ENCODE measurements at regions not wholly inside any gene's neighbourhood (a gene's known extent, or its start where the extent isn't known, plus 50 kb on each side); places are given as distances from the start of the nearest gene placed in this dataset.
"Not testable (repeated sequence)": the region's sequence is repeated elsewhere in the genome, so short reads cannot be mapped to it uniquely, and the experiment has no call there.

GRCh38 chr1:120542940-120543339 lies 128.1 kb downstream of the NBPF8 start:
- H3K4me3 ChIP-seq (ENCODE audit: low read depth, low read length); DNase-seq (ENCODE audit: low read depth): not testable (repeated sequence)

GRCh38 chr1:120544434-120544833 lies 129.6 kb downstream of the NBPF8 start:
- not testable (repeated sequence) for H3K4me3 ChIP-seq (ENCODE audit: low read depth, low read length); DNase-seq (ENCODE audit: low read depth)

GRCh38 chr1:120550335-120550734 lies 135.5 kb downstream of the NBPF8 start:
- DNase-seq (ENCODE audit: low read depth); H3K4me3 ChIP-seq (ENCODE audit: low read depth, low read length): not testable (repeated sequence)

GRCh38 chr1:120552190-120552589 lies 137.4 kb downstream of the NBPF8 start:
- H3K4me3 ChIP-seq (ENCODE audit: low read depth, low read length): peak overlapping the region; percentile 24
- DNase-seq (ENCODE audit: low read depth): not testable (repeated sequence)

GRCh38 chr1:120557605-120558302 lies 142.9 kb downstream of the NBPF8 start:
- H3K4me3 ChIP-seq (ENCODE audit: low read depth, low read length): peak overlapping the region; percentile 52
- DNase-seq (ENCODE audit: low read depth): not testable (repeated sequence)

GRCh38 chr1:120558303-120559060 lies 143.6 kb downstream of the NBPF8 start:
- DNase-seq (ENCODE audit: low read depth): peak; percentile 34

GRCh38 chr1:120561767-120562166 lies 146.9 kb downstream of the NBPF8 start:
- not testable (repeated sequence) for H3K4me3 ChIP-seq (ENCODE audit: low read depth, low read length)

More at GRCh38 chr1:120558303-120559060, 143.6 kb downstream of the NBPF8 start:
- peak overlapping the region; percentile 41 for H3K4me3 ChIP-seq (ENCODE audit: low read depth, low read length)

GRCh38 chr1:120565396-120565795 lies 150.6 kb downstream of the NBPF8 start:
- not testable (repeated sequence) for H3K4me3 ChIP-seq (ENCODE audit: low read depth, low read length); DNase-seq (ENCODE audit: low read depth)

More at GRCh38 chr1:120561767-120562166, 146.9 kb downstream of the NBPF8 start:
- not testable (repeated sequence) for DNase-seq (ENCODE audit: low read depth)

GRCh38 chr1:120567620-120568019 lies 152.8 kb downstream of the NBPF8 start:
- H3K4me3 ChIP-seq (ENCODE audit: low read depth, low read length); DNase-seq (ENCODE audit: low read depth): not testable (repeated sequence)

- DNase-seq (ENCODE audit: low read depth); H3K4me3 ChIP-seq (ENCODE audit: low read depth, low read length): not testable (repeated sequence)
These were observed 148.5 kb upstream of the NBPF26 start for GRCh38 chr1:120575201-120575600.

- not testable (repeated sequence) for DNase-seq (ENCODE audit: low read depth); H3K4me3 ChIP-seq (ENCODE audit: low read depth, low read length)
These were observed 141.6 kb upstream of the NBPF26 start for GRCh38 chr1:120582135-120582534.

- not testable (repeated sequence) for H3K4me3 ChIP-seq (ENCODE audit: low read depth, low read length); DNase-seq (ENCODE audit: low read depth)
These were observed 137.7 kb upstream of the NBPF26 start for GRCh38 chr1:120586053-120586452.

GRCh38 chr1:120588811-120589210 lies 134.9 kb upstream of the NBPF26 start:
- not testable (repeated sequence) for DNase-seq (ENCODE audit: low read depth); H3K4me3 ChIP-seq (ENCODE audit: low read depth, low read length)

- not testable (repeated sequence) for DNase-seq (ENCODE audit: low read depth)
These were observed 132.0 kb upstream of the NBPF26 start for GRCh38 chr1:120591774-120592173.

GRCh38 chr1:120592943-120593342 lies 130.8 kb upstream of the NBPF26 start:
- H3K4me3 ChIP-seq (ENCODE audit: low read depth, low read length); DNase-seq (ENCODE audit: low read depth): not testable (repeated sequence)

More at GRCh38 chr1:120591774-120592173, 132.0 kb upstream of the NBPF26 start:
- H3K4me3 ChIP-seq (ENCODE audit: low read depth, low read length): not testable (repeated sequence)

GRCh38 chr1:120593648-120594047 lies 130.1 kb upstream of the NBPF26 start:
- H3K4me3 ChIP-seq (ENCODE audit: low read depth, low read length); DNase-seq (ENCODE audit: low read depth): not testable (repeated sequence)

- DNase-seq (ENCODE audit: low read depth); H3K4me3 ChIP-seq (ENCODE audit: low read depth, low read length): not testable (repeated sequence)
These were observed 125.3 kb upstream of the NBPF26 start for GRCh38 chr1:120598331-120598951.

- not testable (repeated sequence) for DNase-seq (ENCODE audit: low read depth); H3K4me3 ChIP-seq (ENCODE audit: low read depth, low read length)
These were observed 124.2 kb upstream of the NBPF26 start for GRCh38 chr1:120599511-120599910.

- not testable (repeated sequence) for DNase-seq (ENCODE audit: low read depth); H3K4me3 ChIP-seq (ENCODE audit: low read depth, low read length)
These were observed 123.2 kb upstream of the NBPF26 start for GRCh38 chr1:120600442-120601041.

All from skeletal muscle cell (primary cell).